GM06990 (cell line): ENCODE measurements at regions not wholly inside any gene's neighbourhood (a gene's known extent, or its start where the extent isn't known, plus 50 kb on each side); places are given as distances from the start of the nearest gene placed in this dataset.

Experiments used
- DNase-seq: peaks from one replicate; pipeline ENCODE4 v3.0.0-alpha.2; 2011; ENCODE audit not compliant: insufficient read length; ENCODE audit errors: extremely low read depth
- H3K27me3 ChIP-seq: replicated peaks from 2 replicates; pipeline ENCODE4 v1.6.0; 2011; ENCODE audit warnings: low read length; ENCODE audit not compliant: control insufficient read depth, insufficient read depth
- H3K36me3 ChIP-seq: 2 replicates; pipeline ENCODE4 v1.5.1; 2011; ENCODE audit warnings: low read length; ENCODE audit not compliant: control insufficient read depth, insufficient read depth
- H3K4me3 ChIP-seq: replicated peaks from 2 replicates; pipeline ENCODE4 v1.5.1; 2011; ENCODE audit warnings: low read depth, mild to moderate bottlenecking, control low read depth, low read length
- CTCF ChIP-seq: IDR thresholded peaks from 2 replicates; pipeline ENCODE4 v1.5.1; 2011; ENCODE audit warnings: low read length, control low read depth, mild to moderate bottlenecking, inconsistent platforms; ENCODE audit not compliant: insufficient read depth, poor library complexity, severe bottlenecking

DNA sequence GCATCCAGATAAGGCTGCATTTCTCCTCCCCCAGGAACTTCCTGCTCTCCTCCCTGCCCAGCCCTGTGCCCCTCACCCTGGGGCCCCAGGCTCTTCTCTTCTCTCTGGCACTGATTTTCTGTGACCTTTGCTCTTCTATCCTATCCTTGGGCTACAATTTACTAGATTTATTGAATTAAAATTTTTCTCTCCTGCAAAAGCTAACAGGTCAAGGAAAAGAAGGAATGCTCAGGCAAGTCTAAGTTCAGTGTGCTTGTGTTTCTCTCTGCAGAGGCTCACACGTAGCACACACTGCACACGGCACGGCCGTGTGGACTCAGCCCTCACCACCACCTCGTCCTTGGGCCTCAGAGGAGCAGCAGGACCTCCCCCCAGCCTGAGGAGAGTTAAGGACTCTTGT lies 94.2 kb upstream of the SNTG2 start:
- no peaks in the 10 kb centered on the region for H3K36me3 ChIP-seq
- TF ChIP-seq CTCF: no peak
- H3K4me3 ChIP-seq: no peak overlapping the region
- no peaks in the 10 kb centered on the region for H3K27me3 ChIP-seq
- DNase-seq: no peak

DNA sequence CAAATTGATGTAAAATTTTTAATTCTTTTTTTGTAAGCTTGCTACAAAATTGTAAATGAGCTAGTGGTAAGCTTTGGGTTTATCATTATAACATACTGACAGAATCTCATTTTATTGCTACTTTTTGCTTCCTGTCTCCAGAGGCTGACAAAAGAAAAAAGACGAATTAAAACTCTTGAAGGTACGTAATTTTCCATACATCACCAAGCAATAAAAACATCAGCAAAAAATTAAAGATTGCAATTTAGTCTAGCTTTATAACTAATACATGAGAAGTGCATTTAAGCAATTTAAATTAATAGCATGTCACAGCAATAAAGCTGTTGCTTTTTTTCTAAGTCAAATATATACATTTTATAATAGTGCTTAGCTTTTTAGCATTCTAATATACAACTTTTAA lies 94.6 kb upstream of the SNTG2 start:
- Histone ChIP-seq H3K27me3 (no peaks in the 10 kb centered on the region), H3K36me3 (no peaks in the 10 kb centered on the region), H3K4me3 (no peak overlapping the region)
- no peak for TF ChIP-seq CTCF
- no peak for DNase-seq

DNA sequence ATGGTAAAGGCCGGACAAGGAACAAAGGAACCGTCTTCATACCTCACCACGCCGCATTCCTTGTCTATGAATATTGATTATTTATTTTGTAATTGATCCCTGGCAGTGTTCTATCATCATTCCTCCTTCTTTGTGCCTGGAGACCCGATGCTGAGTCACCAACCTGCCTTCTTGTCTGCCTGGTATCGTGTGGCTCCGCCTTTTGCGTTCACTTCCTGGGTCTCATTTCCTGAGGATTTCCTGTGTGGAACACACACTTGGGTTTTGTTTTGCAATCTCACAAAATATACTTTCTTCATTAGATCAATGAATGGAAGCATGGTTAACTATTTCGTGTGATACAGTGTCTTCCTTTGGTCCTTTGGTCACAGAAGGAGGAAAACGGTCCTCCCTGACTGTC lies 95.5 kb upstream of the SNTG2 start:
- no peak for DNase-seq
- Histone ChIP-seq H3K4me3 (no peak overlapping the region), H3K36me3 (no peaks in the 10 kb centered on the region), H3K27me3 (no peaks in the 10 kb centered on the region)
- TF ChIP-seq CTCF: no peak

DNA sequence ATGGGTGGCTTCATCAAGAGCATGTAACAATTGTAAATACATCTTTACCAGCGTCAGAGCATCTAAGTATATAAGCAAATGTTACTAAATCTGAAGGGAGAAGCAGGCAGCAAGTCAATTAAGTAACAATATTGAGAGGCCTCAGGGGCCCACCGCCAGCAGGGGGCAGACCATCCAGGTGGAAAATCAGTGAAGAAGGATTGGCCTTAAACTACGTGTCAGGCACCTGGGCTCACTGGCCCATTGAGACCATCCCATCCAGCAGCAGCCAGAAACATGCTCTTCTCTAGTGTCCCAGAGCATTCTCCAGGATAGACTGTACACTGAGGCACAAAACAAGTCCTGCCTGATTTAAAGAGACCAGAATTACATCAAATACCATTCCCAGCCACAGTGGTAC lies 96.2 kb upstream of the SNTG2 start:
- Histone ChIP-seq H3K27me3 (no peaks in the 10 kb centered on the region), H3K4me3 (no peak overlapping the region), H3K36me3 (no peaks in the 10 kb centered on the region)
- DNase-seq: no peak
- TF ChIP-seq CTCF: peak; percentile 54

DNA sequence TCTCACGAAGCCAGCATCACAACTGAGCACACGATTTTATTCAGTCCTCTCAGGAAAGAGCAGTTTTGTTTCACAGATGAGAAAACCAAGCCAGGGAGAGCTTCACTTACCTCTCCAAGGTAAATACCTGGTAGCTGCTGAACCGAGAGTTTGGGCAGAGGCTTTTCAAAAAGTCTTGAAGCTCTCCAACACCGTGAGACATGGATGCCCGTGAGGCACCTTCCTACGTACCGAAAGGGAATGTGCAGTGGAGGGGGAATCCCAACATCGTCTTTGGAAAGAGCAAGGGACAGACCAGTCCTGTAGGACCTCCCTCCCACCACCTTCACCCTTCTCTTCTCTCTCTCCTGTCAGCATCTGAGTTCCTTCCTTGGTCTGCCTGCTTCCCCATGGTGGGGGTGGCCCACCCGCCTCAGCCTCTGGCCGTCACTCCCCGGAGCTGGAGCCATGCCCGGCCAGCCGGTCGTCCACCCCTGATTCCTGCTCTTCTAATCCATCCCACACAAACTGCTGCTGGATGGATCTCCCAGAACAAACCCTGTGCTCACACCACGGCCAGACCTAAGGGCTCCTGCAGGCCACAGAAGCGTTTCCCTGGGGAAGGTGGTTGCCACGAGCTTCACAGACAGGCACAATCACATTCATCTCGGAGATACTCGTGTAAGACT lies 97.3 kb upstream of the SNTG2 start:
- no peak for DNase-seq
- H3K27me3 ChIP-seq: no peaks in the 10 kb centered on the region
- no peaks in the 10 kb centered on the region for H3K36me3 ChIP-seq
- TF ChIP-seq CTCF: no peak
- H3K4me3 ChIP-seq: no peak overlapping the region

- DNase-seq: no peak
- TF ChIP-seq CTCF: no peak
- no peaks in the 10 kb centered on the region for H3K27me3 ChIP-seq
- no peaks in the 10 kb centered on the region for H3K36me3 ChIP-seq
- no peak overlapping the region for H3K4me3 ChIP-seq
These were observed 98.5 kb upstream of the SNTG2 start for GRCh38 chr2:852168-852567.
